ENCODE measurements at regions not wholly inside any gene's neighbourhood (a gene's known extent, or its start where the extent isn't known, plus 50 kb on each side); places are given as distances from the start of the nearest gene placed in this dataset.

DNA sequence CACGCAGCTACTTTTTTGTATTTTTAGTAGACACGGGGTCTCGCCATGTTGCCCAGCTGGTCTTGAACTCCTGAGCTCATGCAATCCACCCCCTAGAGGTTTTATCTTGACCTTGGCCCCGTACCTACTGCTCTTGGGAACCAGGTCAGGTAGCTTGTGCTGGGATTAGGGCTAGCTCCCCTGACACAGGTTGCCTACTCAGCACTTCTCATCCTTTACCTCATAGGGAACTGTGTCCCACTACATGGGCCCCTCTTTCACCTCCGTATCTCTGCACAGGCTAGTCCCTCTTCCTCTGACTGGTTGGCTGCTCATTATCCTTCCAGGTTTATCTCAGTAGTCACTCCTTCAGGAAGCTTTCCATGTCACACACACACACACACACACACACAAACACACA, 58.0 kb upstream of the ITPRID1 start:
- TF ChIP-seq POLR2AphosphoS5 (IDR thresholded peaks at IDR 0.05; ENCODE audit: borderline replicate concordance, low read depth, low read length): no peak
- no peak for TF ChIP-seq EZH2 (IDR thresholded peaks at IDR 0.05)
